B cell (primary cell): ENCODE measurements at regions not wholly inside any gene's neighbourhood (a gene's known extent, or its start where the extent isn't known, plus 50 kb on each side); places are given as distances from the start of the nearest gene placed in this dataset. TPM values are rescaled to one million over a fixed set of nuclear protein-coding genes. Genes with fewer than 3 reads are reported as not detected.

Experiments
- ATAC-seq: fragments of 200-7000 bp; cut with Tn5 transposase; one replicate; pipeline ENCODE4 v1.10.0; 2021; ENCODE audit warnings: low read depth, mild to moderate bottlenecking, moderate number of reproducible peaks, moderate library complexity
- CTCF ChIA-PET: fragments of 350-600 bp; sonication (Branson Sonifier 250); formaldehyde crosslinking; loops from one replicate; lab custom pipeline; 2021; ENCODE audit warnings: antibody characterized with exemption, inconsistent platforms; lab: Charles Lee
- POLR2A ChIA-PET: fragments of 350-600 bp; sonication (Branson Sonifier 250); formaldehyde crosslinking; loops from one replicate; lab custom pipeline; 2021; ENCODE audit warnings: antibody characterized with exemption; lab: Charles Lee
- DNase-seq: peaks from one replicate; pipeline ENCODE4 v3.0.0; 2013
- H2AFZ ChIP-seq: 2 replicates; pipeline ENCODE4 v1.6.1; 2012; ENCODE audit warnings: mild to moderate bottlenecking, low read depth, low read length; ENCODE audit not compliant: insufficient read depth, poor library complexity, severe bottlenecking
- H3K27ac ChIP-seq, 2 donors: 1 replicate in 1 of 2; 2 replicates in 1 of 2; pipeline ENCODE4 v1.5.1; 2012 to 2013; ENCODE audit warnings: low read length in 2 of 2, mild to moderate bottlenecking in 2 of 2, moderate library complexity in 1 of 2
- H3K27me3 ChIP-seq, 4 experiments: fragments of 200-600 bp in 1 of 4; sonication (generic) in 1 of 4; replicated peaks in 1 of 4; 1 replicate in 2 of 4; 2 replicates in 2 of 4; pipeline versions ENCODE4 v1.6.1 to v1.7.0; 2013 to 2016; ENCODE audit warnings: low read length in 3 of 4, mild to moderate bottlenecking in 2 of 4, mixed read lengths in 1 of 4, moderate library complexity in 1 of 4; ENCODE audit not compliant: insufficient read depth in 4 of 4, control insufficient read depth in 3 of 4; ENCODE audit errors: control extremely low read depth in 1 of 4
- H3K36me3 ChIP-seq, 2 experiments: replicated peaks in 1 of 2; 1 replicate in 1 of 2; 2 replicates in 1 of 2; pipeline versions ENCODE4 v1.6.1 to v1.7.1; 2013; ENCODE audit warnings: low read length in 1 of 2; ENCODE audit not compliant: insufficient read depth in 2 of 2, control insufficient read depth in 1 of 2; ENCODE audit errors: control extremely low read depth in 1 of 2, extremely low read depth in 1 of 2
- H3K4me1 ChIP-seq, 2 donors: fragments of 200-600 bp in 1 of 2; sonication (generic) in 1 of 2; 1 replicate in 1 of 2; 2 replicates in 1 of 2; pipeline versions ENCODE4 v1.5.1 to v1.6.1; 2013 to 2017; ENCODE audit warnings: low read length in 2 of 2; ENCODE audit not compliant: control insufficient read depth in 2 of 2, insufficient read depth in 2 of 2
- H3K4me2 ChIP-seq: replicated peaks from 2 replicates; pipeline ENCODE3; 2012; ENCODE audit warnings: mild to moderate bottlenecking, low read depth, low read length; ENCODE audit not compliant: poor library complexity, severe bottlenecking
- H3K4me3 ChIP-seq, 5 experiments: fragments of 200-600 bp in 1 of 5; sonication (generic) in 1 of 5; 1 replicate in 3 of 5; 2 replicates in 2 of 5; pipeline versions ENCODE4 v1.5.1 to v1.7.0; 2011 to 2016; ENCODE audit warnings: low read length in 4 of 5, mild to moderate bottlenecking in 4 of 5, low read depth in 2 of 5, control low read depth in 1 of 5, moderate library complexity in 1 of 5; ENCODE audit not compliant: insufficient read depth in 1 of 5; ENCODE audit errors: control extremely low read depth in 1 of 5, extremely low read depth in 1 of 5
- H3K79me2 ChIP-seq: fragments of 200-600 bp; sonication (generic); one replicate; pipeline ENCODE4 v1.6.0; 2016; ENCODE audit warnings: low read length; ENCODE audit not compliant: control insufficient read depth, insufficient read depth
- H3K9ac ChIP-seq: fragments of 200-600 bp; sonication (generic); 2 replicates; pipeline ENCODE4 v1.6.1; 2017; ENCODE audit warnings: mild to moderate bottlenecking, low read length, moderate library complexity
- H3K9me3 ChIP-seq, 3 donors: one replicate each; pipeline versions ENCODE4 v1.6.1 to v1.7.1; 2013; ENCODE audit warnings: low read length in 2 of 3; ENCODE audit not compliant: control insufficient read depth in 2 of 3, insufficient read depth in 1 of 3; ENCODE audit errors: control extremely low read depth in 1 of 3
- H4K20me1 ChIP-seq: 2 replicates; pipeline ENCODE4 v1.6.0; 2012; ENCODE audit warnings: mild to moderate bottlenecking, low read length; ENCODE audit not compliant: insufficient read depth, control insufficient read depth, poor library complexity, severe bottlenecking
- H3K27ac Mint-ChIP-seq: one replicate; pipeline ENCODE4 v1.8.0; 2021; ENCODE audit warnings: mixed read lengths
- H3K27me3 Mint-ChIP-seq: one replicate; pipeline ENCODE4 v1.8.0; 2021; ENCODE audit warnings: mixed read lengths
- H3K4me1 Mint-ChIP-seq: one replicate; pipeline ENCODE4 v1.8.0; 2021; ENCODE audit warnings: mixed read lengths
- H3K4me3 Mint-ChIP-seq: one replicate; pipeline ENCODE4 v1.8.0; 2021; ENCODE audit warnings: mixed read lengths
- H3K9me3 Mint-ChIP-seq: one replicate; pipeline ENCODE4 v1.8.0; 2022; ENCODE audit warnings: mixed read lengths; ENCODE audit not compliant: insufficient read depth
- EZH2 ChIP-seq: IDR thresholded peaks from 2 replicates; pipeline ENCODE4 v1.6.1; 2012; ENCODE audit warnings: borderline replicate concordance, low read depth, mild to moderate bottlenecking, moderate library complexity, low read length; ENCODE audit not compliant: insufficient read depth, poor library complexity, severe bottlenecking
- WGBS: methylation state at CpG from one replicate; pipeline ENCODE4 v1.1.5; 2013; ENCODE audit warnings: missing lambda C conversion rate; ENCODE audit not compliant: insufficient coverage; 5-methylcytosine and 5-hydroxymethylcytosine counted together
- intact Hi-C: fragments of 100-400 bp; cut with micrococcal nuclease; formaldehyde crosslinking; loops from one replicate; pipeline ENCODE4 v1.10.0; 2022
- small RNA-seq: library from RNA; depleted of rRNA; stranded (forward); fragments of <200 nt; gene quantifications from one replicate; pipeline ENCODE3, GENCODE V24; 2012; ENCODE audit warnings: low replicate concordance, low read depth; ENCODE audit not compliant: insufficient read length

DNA sequence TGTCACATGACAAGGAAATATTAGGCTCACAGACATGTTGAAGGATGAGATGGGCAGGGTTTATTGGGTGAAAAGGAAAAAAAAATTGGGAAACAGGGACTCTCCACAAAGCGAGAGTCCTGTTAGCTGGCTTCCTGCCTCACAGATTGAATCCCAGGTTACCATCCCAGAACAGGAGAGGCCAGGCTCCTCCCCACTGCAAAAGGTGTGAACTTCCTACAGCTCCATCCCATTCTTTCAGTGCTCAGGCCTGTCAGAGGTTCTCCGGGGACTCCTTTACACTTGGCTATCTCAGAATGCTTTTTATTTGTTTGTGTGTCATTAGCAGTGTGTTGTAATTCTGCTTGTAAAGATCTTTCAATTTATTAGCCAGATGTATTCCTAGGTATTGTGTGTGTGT lies 115.1 kb downstream of the ADTRP start:
- WGBS, result 100% methylated on average over 1 of the region's 2 CpGs
- DNase-seq, result no peak

More for the DNA sequence above, 115.1 kb downstream of the ADTRP start:
- no peaks in the 10 kb centered on the region for H3K79me2 ChIP-seq
- H3K27me3 ChIP-seq, result peaks cover 0 to 5% (median 2%) of the 10 kb centered on the region in 4 experiments
- no peak overlapping the region for H2AFZ ChIP-seq
- no peak overlapping the region for H3K27ac ChIP-seq
- H3K4me3 ChIP-seq, result no peak overlapping the region
- no peak for TF ChIP-seq EZH2
- ChIA-PET CTCF (no interaction called here), POLR2A (no interaction called here)
- H3K4me2 ChIP-seq, result no peak overlapping the region
- no peak for ATAC-seq
- no peak overlapping the region for H3K9ac ChIP-seq
- Mint-ChIP-seq H3K27ac (no peak overlapping the region), H3K4me3 (no peak overlapping the region), H3K27me3 (peaks cover 37% of the 10 kb centered on the region), H3K4me1 (no peaks in the 10 kb centered on the region), H3K9me3 (no peaks in the 10 kb centered on the region)
- H3K9me3 ChIP-seq, result no peaks in the 10 kb centered on the region
- intact Hi-C loops, result no loop called here
- H3K36me3 ChIP-seq, result no peaks in the 10 kb centered on the region
- H3K4me1 ChIP-seq, result no peaks in the 10 kb centered on the region
- H4K20me1 ChIP-seq, result no peaks in the 10 kb centered on the region

Small RNAs in the stretch of these regions (small RNA-seq; reads per million reads assigned to genes)
- gene RF00017, result not detected
